Fibroblast of mammary gland (primary cell): ENCODE measurements at regions not wholly inside any gene's neighbourhood (a gene's known extent, or its start where the extent isn't known, plus 50 kb on each side); places are given as distances from the start of the nearest gene placed in this dataset.

ENCODE experiments used
- DNase-seq: peaks from one replicate; pipeline ENCODE4 v3.0.0-alpha.2; 2010; ENCODE audit warnings: low read depth
- H3K4me3 ChIP-seq: 2 replicates; pipeline ENCODE4 v1.5.1; 2011; ENCODE audit warnings: low read depth, mild to moderate bottlenecking, low read length, moderate library complexity; ENCODE audit not compliant: control insufficient read depth
- TF ChIP-seq, protein P1 (sequence below): conservative IDR thresholded peaks from 2 replicates; pipeline ENCODE4 v1.5.1; 2011; ENCODE audit warnings: low read depth, low read length, inconsistent platforms; ENCODE audit not compliant: control insufficient read depth, insufficient read depth

GRCh38 chr5:137563301-137563645 lies 64.1 kb upstream of the SPOCK1 start:
- TF ChIP-seq, protein P1, sequence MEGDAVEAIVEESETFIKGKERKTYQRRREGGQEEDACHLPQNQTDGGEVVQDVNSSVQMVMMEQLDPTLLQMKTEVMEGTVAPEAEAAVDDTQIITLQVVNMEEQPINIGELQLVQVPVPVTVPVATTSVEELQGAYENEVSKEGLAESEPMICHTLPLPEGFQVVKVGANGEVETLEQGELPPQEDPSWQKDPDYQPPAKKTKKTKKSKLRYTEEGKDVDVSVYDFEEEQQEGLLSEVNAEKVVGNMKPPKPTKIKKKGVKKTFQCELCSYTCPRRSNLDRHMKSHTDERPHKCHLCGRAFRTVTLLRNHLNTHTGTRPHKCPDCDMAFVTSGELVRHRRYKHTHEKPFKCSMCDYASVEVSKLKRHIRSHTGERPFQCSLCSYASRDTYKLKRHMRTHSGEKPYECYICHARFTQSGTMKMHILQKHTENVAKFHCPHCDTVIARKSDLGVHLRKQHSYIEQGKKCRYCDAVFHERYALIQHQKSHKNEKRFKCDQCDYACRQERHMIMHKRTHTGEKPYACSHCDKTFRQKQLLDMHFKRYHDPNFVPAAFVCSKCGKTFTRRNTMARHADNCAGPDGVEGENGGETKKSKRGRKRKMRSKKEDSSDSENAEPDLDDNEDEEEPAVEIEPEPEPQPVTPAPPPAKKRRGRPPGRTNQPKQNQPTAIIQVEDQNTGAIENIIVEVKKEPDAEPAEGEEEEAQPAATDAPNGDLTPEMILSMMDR, result no peak
- DNase-seq, result no peak
- H3K4me3 ChIP-seq, result no peak overlapping the region

GRCh38 chr5:137561608-137562007 lies 62.5 kb upstream of the SPOCK1 start:
- TF ChIP-seq, protein P1, result no peak
- no peak for DNase-seq
- no peak overlapping the region for H3K4me3 ChIP-seq

GRCh38 chr5:137560420-137560819 lies 61.3 kb upstream of the SPOCK1 start:
- DNase-seq, result no peak

More at GRCh38 chr5:137560420-137560819, 61.3 kb upstream of the SPOCK1 start:
- TF ChIP-seq, protein P1, result no peak
- H3K4me3 ChIP-seq, result no peak overlapping the region
